ENCODE measurements at regions not wholly inside any gene's neighbourhood (a gene's known extent, or its start where the extent isn't known, plus 50 kb on each side); places are given as distances from the start of the nearest gene placed in this dataset.

DNA sequence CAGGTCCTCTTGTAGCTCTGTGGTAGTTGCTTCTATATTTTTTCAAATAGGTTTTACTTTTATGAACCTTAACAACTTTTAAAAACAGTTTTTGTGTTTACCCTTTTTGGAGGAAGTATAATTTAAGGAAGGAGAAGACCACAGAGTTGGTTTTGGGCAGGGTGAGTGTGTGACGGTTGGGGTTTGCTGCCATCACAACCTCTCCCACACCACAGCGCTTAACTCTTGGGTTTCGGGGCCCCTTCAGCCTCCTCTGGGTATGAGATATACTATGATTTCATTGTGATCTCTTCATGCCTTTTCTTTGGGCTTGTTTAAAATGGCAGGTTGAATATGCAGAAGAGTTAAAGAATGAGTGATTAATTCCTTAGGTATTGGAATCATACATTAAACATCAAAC, 228.7 kb upstream of the CRY1 start:
- TF ChIP-seq SIN3A (conservative IDR thresholded peaks at IDR 0.05 in 1 of 2, IDR thresholded peaks at IDR 0.05 in 1 of 2; ENCODE audit: low read depth in 1 of 2, low read length in 2 of 2) (no peak), EP300 (IDR thresholded peaks at IDR 0.05; ENCODE audit: borderline replicate concordance in 1 of 2, low read depth in 2 of 2, low read length in 2 of 2) (no peak), CTCF (IDR thresholded peaks at IDR 0.05; ENCODE audit: control extremely low read depth in 1 of 3, insufficient read depth in 1 of 3, low read depth in 1 of 3, low read length in 3 of 3) (no peak), POLR2AphosphoS5 (IDR thresholded peaks at IDR 0.05; ENCODE audit: low read depth, low read length) (no peak), CHD2 (IDR thresholded peaks at IDR 0.05; ENCODE audit: low read length) (no peak)

Data from H1 (cell line).